Fibroblast of lung (primary cell): ENCODE measurements at regions not wholly inside any gene's neighbourhood (a gene's known extent, or its start where the extent isn't known, plus 50 kb on each side); places are given as distances from the start of the nearest gene placed in this dataset.

Source experiments
- EZH2 ChIP-seq: IDR thresholded peaks from 2 replicates; pipeline ENCODE4 v1.5.1; 2012; ENCODE audit warnings: low read length, control low read depth, mild to moderate bottlenecking; ENCODE audit errors: missing control alignments
- TF ChIP-seq, protein P1 (sequence below), 2 donors: IDR thresholded peaks in 1 of 2; conservative IDR thresholded peaks in 1 of 2; 1 replicate in 1 of 2; 2 replicates in 1 of 2; pipeline ENCODE4 v1.5.1; 2011 to 2012; ENCODE audit warnings: low read length in 2 of 2, control low read depth in 1 of 2, inconsistent platforms in 1 of 2, low read depth in 1 of 2, mild to moderate bottlenecking in 1 of 2

DNA sequence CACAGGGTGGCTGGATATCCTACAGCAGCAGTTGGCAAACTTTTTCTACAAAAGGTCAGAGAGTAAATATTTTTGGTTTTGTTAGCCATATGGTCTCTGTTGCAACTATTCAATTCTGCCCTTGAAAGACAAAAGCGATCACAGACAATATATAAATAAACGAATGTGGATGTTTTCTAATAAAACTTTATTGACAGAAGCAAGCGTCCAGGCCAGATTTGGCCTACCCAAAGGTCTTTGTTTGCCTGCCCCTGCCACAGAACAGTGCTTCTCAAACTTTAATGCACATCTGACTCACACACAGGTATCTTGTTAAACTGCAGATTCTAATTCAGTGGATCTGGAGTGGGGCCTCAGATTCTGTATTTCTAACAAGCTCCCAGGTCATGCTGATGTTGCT, 621.4 kb upstream of the DIPK2B start:
- TF ChIP-seq, protein P1, sequence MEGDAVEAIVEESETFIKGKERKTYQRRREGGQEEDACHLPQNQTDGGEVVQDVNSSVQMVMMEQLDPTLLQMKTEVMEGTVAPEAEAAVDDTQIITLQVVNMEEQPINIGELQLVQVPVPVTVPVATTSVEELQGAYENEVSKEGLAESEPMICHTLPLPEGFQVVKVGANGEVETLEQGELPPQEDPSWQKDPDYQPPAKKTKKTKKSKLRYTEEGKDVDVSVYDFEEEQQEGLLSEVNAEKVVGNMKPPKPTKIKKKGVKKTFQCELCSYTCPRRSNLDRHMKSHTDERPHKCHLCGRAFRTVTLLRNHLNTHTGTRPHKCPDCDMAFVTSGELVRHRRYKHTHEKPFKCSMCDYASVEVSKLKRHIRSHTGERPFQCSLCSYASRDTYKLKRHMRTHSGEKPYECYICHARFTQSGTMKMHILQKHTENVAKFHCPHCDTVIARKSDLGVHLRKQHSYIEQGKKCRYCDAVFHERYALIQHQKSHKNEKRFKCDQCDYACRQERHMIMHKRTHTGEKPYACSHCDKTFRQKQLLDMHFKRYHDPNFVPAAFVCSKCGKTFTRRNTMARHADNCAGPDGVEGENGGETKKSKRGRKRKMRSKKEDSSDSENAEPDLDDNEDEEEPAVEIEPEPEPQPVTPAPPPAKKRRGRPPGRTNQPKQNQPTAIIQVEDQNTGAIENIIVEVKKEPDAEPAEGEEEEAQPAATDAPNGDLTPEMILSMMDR (conservative IDR thresholded peaks at IDR 0.05 in 1 of 2, IDR thresholded peaks at IDR 0.05 in 1 of 2; ENCODE audit: low read depth in 1 of 2, low read length in 2 of 2): no peak
- no peak for TF ChIP-seq EZH2
